ENCODE measurements at regions not wholly inside any gene's neighbourhood (a gene's known extent, or its start where the extent isn't known, plus 50 kb on each side); places are given as distances from the start of the nearest gene placed in this dataset.

- Mint-ChIP-seq H3K9me3 (ENCODE audit: low read depth) (peaks cover 7% of the 10 kb centered on the region), H3K4me1 (ENCODE audit: low read depth) (no peaks in the 10 kb centered on the region), H3K27ac (ENCODE audit: unreplicated experiment) (no peak overlapping the region), H3K36me3 (ENCODE audit: low read depth) (no peaks in the 10 kb centered on the region), H3K4me3 (ENCODE audit: unreplicated experiment) (no peak overlapping the region), H3K27me3 (ENCODE audit: low read depth) (peaks cover 2% of the 10 kb centered on the region)
- TF ChIP-seq, protein P1, sequence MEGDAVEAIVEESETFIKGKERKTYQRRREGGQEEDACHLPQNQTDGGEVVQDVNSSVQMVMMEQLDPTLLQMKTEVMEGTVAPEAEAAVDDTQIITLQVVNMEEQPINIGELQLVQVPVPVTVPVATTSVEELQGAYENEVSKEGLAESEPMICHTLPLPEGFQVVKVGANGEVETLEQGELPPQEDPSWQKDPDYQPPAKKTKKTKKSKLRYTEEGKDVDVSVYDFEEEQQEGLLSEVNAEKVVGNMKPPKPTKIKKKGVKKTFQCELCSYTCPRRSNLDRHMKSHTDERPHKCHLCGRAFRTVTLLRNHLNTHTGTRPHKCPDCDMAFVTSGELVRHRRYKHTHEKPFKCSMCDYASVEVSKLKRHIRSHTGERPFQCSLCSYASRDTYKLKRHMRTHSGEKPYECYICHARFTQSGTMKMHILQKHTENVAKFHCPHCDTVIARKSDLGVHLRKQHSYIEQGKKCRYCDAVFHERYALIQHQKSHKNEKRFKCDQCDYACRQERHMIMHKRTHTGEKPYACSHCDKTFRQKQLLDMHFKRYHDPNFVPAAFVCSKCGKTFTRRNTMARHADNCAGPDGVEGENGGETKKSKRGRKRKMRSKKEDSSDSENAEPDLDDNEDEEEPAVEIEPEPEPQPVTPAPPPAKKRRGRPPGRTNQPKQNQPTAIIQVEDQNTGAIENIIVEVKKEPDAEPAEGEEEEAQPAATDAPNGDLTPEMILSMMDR (IDR thresholded peaks at IDR 0.05): no peak
- DNase-seq (ENCODE audit: low spot score): no peak
Measured at GRCh38 chr1:30447701-30448100, 275.7 kb downstream of the MATN1 start.

DNA sequence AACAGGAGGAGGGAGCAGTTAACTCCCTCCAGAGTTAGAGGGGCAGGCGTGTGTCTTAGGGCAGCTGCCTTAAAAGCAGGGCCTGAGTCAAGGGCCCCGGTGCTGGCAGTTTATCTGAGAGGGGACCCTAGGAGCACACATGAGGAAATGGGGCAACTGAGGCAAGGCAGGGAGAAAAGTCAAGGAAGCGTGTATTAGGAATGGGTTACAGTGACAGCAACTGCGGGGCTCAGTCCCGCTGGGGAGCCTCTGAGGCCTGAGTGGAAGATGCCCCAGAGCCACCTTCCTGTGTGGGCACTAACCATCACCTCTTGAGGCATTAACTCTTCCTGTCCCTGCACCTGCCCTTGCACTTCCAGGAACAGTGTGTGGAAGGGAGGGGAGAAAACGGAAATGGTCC lies 276.3 kb downstream of the MATN1 start:
- TF ChIP-seq, protein P1 (IDR thresholded peaks at IDR 0.05): no peak
- no peaks in the 10 kb centered on the region for H3K36me3 Mint-ChIP-seq (ENCODE audit: low read depth)
- no peak overlapping the region for H3K4me3 Mint-ChIP-seq (ENCODE audit: unreplicated experiment)
- DNase-seq (ENCODE audit: low spot score): no peak
- no peaks in the 10 kb centered on the region for H3K4me1 Mint-ChIP-seq (ENCODE audit: low read depth)
- peaks cover 2% of the 10 kb centered on the region for H3K27me3 Mint-ChIP-seq (ENCODE audit: low read depth)
- H3K27ac Mint-ChIP-seq (ENCODE audit: unreplicated experiment): no peak overlapping the region
- H3K9me3 Mint-ChIP-seq (ENCODE audit: low read depth): peaks cover 6% of the 10 kb centered on the region

DNA sequence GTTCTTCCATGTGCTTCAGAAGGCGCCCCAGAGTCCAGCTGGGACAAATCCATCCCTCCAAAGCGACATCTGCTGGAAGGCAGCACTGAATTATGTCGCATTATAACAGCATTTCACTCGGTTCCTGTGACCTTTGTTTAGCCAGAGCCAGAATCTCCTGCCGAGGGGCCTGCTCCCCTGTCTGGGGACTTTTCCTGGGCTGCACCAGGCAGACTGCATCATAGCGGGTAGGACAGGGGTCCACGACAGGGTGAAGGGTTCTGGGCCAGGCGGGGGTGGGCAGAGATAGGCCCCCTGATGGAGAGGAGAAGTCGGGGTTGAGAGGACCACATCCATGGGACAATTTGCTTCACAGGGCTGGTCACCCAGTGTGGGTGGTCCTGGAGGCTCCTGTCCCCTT lies 276.9 kb downstream of the MATN1 start:
- Mint-ChIP-seq H3K4me3 (ENCODE audit: unreplicated experiment) (no peak overlapping the region), H3K36me3 (ENCODE audit: low read depth) (no peaks in the 10 kb centered on the region), H3K27ac (ENCODE audit: unreplicated experiment) (no peak overlapping the region), H3K9me3 (ENCODE audit: low read depth) (peaks cover 6% of the 10 kb centered on the region), H3K27me3 (ENCODE audit: low read depth) (peaks cover 2% of the 10 kb centered on the region), H3K4me1 (ENCODE audit: low read depth) (no peaks in the 10 kb centered on the region)
- TF ChIP-seq, protein P1 (IDR thresholded peaks at IDR 0.05): no peak
- DNase-seq (ENCODE audit: low spot score): no peak

GRCh38 chr1:30446095-30446494 lies 277.3 kb downstream of the MATN1 start:
- no peaks in the 10 kb centered on the region for H3K4me1 Mint-ChIP-seq (ENCODE audit: low read depth)
- H3K36me3 Mint-ChIP-seq (ENCODE audit: low read depth): no peaks in the 10 kb centered on the region
- no peak overlapping the region for H3K4me3 Mint-ChIP-seq (ENCODE audit: unreplicated experiment)
- no peak for DNase-seq (ENCODE audit: low spot score)
- TF ChIP-seq, protein P1 (IDR thresholded peaks at IDR 0.05): no peak
- peaks cover 6% of the 10 kb centered on the region for H3K9me3 Mint-ChIP-seq (ENCODE audit: low read depth)
- H3K27ac Mint-ChIP-seq (ENCODE audit: unreplicated experiment): no peak overlapping the region
- H3K27me3 Mint-ChIP-seq (ENCODE audit: low read depth): peaks cover 2% of the 10 kb centered on the region

DNA sequence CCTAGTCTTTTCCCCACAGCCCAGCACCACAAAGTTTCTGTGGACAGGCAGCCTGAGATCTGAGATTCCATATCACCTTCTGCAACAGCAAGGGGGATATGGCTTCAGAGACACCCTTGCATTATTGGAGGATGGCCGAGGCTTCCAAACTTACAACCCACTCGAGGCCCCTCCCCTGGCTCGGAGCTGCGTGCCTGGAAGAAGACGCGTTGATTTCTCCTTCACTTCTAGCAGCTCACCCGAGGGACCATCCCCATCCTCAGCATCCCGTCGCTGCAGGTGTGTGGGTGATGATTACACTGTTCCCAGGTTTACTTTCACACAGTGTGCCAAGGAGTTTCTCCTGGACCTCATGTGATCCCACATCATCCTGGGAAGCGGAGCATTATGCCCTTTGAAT lies 277.9 kb downstream of the MATN1 start:
- TF ChIP-seq, protein P1 (IDR thresholded peaks at IDR 0.05): no peak
- H3K4me3 Mint-ChIP-seq (ENCODE audit: unreplicated experiment): no peak overlapping the region
- H3K27me3 Mint-ChIP-seq (ENCODE audit: low read depth): peaks cover 2% of the 10 kb centered on the region
- no peaks in the 10 kb centered on the region for H3K36me3 Mint-ChIP-seq (ENCODE audit: low read depth)
- no peak for DNase-seq (ENCODE audit: low spot score)
- no peaks in the 10 kb centered on the region for H3K4me1 Mint-ChIP-seq (ENCODE audit: low read depth)
- peaks cover 6% of the 10 kb centered on the region for H3K9me3 Mint-ChIP-seq (ENCODE audit: low read depth)
- no peak overlapping the region for H3K27ac Mint-ChIP-seq (ENCODE audit: unreplicated experiment)
